ENCODE measurements at regions not wholly inside any gene's neighbourhood (a gene's known extent, or its start where the extent isn't known, plus 50 kb on each side); places are given as distances from the start of the nearest gene placed in this dataset.

DNA sequence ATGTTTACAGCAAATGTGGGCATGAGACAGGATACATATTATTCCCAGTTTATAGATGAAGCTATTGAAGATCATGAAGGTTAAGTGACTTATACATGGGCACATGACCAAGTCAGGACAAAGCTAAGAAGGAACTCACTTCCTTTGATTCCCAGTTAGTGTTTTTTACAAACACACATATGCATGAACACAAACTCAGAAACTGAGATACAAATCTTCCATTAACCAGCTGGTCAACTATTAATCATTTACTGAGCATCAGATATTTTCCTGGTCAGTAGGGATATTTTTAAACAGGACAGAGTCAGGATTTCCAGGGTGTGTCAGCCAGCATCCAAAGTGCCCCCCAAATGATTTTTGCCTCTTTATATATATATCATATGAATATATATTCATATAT is 222.2 kb downstream of the OGFRL1 start:
- H3K9me3 ChIP-seq, result no peaks in the 10 kb centered on the region
- no peak for DNase-seq (ENCODE audit: low spot score in 2 of 2)
- H3K36me3 ChIP-seq, result no peaks in the 10 kb centered on the region
- no peak for TF ChIP-seq POLR2A (IDR thresholded peaks at IDR 0.05)
- TF ChIP-seq, protein P1, sequence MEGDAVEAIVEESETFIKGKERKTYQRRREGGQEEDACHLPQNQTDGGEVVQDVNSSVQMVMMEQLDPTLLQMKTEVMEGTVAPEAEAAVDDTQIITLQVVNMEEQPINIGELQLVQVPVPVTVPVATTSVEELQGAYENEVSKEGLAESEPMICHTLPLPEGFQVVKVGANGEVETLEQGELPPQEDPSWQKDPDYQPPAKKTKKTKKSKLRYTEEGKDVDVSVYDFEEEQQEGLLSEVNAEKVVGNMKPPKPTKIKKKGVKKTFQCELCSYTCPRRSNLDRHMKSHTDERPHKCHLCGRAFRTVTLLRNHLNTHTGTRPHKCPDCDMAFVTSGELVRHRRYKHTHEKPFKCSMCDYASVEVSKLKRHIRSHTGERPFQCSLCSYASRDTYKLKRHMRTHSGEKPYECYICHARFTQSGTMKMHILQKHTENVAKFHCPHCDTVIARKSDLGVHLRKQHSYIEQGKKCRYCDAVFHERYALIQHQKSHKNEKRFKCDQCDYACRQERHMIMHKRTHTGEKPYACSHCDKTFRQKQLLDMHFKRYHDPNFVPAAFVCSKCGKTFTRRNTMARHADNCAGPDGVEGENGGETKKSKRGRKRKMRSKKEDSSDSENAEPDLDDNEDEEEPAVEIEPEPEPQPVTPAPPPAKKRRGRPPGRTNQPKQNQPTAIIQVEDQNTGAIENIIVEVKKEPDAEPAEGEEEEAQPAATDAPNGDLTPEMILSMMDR (IDR thresholded peaks at IDR 0.05), result no peak
- TF ChIP-seq EP300 (IDR thresholded peaks at IDR 0.05), result no peak
- H3K27ac ChIP-seq, result no peak overlapping the region
- H3K27me3 ChIP-seq, result no peaks in the 10 kb centered on the region
- H3K4me3 ChIP-seq, result no peak overlapping the region
- H3K4me1 ChIP-seq, result peaks cover 0 to 14% (median 0%) of the 10 kb centered on the region in 4 donors

DNA sequence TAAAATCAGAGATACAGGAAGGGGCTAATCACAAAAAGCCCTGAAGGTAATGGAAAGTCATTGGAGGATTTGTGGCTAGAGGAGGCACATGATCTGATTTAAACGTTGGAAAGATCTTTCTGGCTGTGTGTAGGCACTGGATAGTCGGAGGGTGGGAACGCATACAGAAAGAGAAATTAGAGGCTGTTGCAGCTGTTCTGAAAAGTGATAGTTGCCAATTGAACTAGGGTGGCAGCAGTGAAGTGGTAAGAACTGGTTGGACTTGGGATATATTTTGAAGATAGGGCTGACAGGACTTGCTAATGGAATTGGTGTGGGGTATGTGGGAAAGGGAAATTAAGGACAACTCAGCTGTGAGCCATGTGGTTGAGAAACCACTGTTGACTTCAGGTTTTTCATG is 223.6 kb downstream of the OGFRL1 start:
- WGBS, 2 donors, result 84 to 85% methylated on average over 3 of the region's 3 CpGs
- TF ChIP-seq EP300 (IDR thresholded peaks at IDR 0.05) (no peak), POLR2A (IDR thresholded peaks at IDR 0.05) (no peak)
- TF ChIP-seq, protein P1 (IDR thresholded peaks at IDR 0.05), result no peak
- Histone ChIP-seq H3K9me3 (no peaks in the 10 kb centered on the region), H3K27ac (no peak overlapping the region), H3K4me3 (no peak overlapping the region), H3K4me1 (peaks cover 0 to 14% (median 0%) of the 10 kb centered on the region in 4 donors), H3K27me3 (no peaks in the 10 kb centered on the region), H3K36me3 (no peaks in the 10 kb centered on the region)
- no peak for DNase-seq (ENCODE audit: low spot score in 2 of 2)

DNA sequence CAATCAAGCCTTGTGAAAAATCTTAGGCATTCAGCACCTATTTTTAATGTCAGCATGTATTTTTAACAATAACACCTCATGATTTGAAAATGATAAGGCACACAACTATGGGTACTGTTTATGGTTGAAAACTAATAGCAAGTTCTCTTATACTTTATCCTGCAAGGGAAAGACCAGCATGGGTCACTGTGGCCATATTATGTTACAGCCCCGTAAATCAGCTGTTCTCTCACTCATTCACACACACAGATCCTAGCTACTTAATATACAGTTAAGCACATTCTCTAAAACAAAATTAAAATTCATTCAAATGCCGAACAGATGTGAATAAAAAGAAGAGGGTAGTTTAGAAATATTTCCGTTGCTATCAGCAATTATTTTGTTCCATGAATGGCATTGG is 224.4 kb downstream of the OGFRL1 start:
- Histone ChIP-seq H3K36me3 (no peaks in the 10 kb centered on the region), H3K27me3 (no peaks in the 10 kb centered on the region), H3K9me3 (no peaks in the 10 kb centered on the region), H3K4me3 (no peak overlapping the region), H3K4me1 (peaks cover 0 to 14% (median 0%) of the 10 kb centered on the region in 4 donors), H3K27ac (no peak overlapping the region)
- DNase-seq (ENCODE audit: low spot score in 2 of 2), result no peak
- 52% methylated on average over 3 of the region's 3 CpGs for WGBS, 2 donors
- TF ChIP-seq POLR2A (IDR thresholded peaks at IDR 0.05) (no peak), EP300 (IDR thresholded peaks at IDR 0.05) (no peak)
- TF ChIP-seq, protein P1 (IDR thresholded peaks at IDR 0.05), result no peak

DNA sequence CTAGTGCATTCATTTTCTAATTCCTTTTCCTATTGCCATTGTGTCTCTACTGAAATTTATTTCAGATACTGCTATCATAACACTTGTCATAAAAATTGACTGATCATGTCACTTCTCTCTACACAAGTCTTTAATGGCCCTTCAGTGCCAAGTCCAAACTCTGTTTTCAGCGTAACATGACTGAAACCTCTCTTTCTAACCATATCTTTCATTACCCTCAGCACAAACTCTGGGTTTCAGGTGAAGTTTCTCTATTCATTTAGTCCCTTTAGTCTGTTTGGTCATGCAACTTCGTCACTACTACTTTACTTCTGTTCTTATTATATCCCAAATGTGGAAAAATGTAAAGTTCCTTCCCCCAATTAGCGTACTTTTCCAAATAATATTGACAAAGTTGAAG is 234.9 kb downstream of the OGFRL1 start:
- H3K4me3 ChIP-seq, result no peak overlapping the region
- no peaks in the 10 kb centered on the region for H3K36me3 ChIP-seq
- H3K9me3 ChIP-seq, result no peaks in the 10 kb centered on the region
- no peak for DNase-seq (ENCODE audit: low spot score in 2 of 2)
- H3K4me1 ChIP-seq, result no peaks in the 10 kb centered on the region
- H3K27ac ChIP-seq, result no peak overlapping the region
- H3K27me3 ChIP-seq, result no peaks in the 10 kb centered on the region
- TF ChIP-seq EP300 (IDR thresholded peaks at IDR 0.05), result no peak
- TF ChIP-seq, protein P1 (IDR thresholded peaks at IDR 0.05), result no peak
- no peak for TF ChIP-seq POLR2A (IDR thresholded peaks at IDR 0.05)
- 93 to 94% methylated on average over 3 of the region's 3 CpGs for WGBS, 2 donors

DNA sequence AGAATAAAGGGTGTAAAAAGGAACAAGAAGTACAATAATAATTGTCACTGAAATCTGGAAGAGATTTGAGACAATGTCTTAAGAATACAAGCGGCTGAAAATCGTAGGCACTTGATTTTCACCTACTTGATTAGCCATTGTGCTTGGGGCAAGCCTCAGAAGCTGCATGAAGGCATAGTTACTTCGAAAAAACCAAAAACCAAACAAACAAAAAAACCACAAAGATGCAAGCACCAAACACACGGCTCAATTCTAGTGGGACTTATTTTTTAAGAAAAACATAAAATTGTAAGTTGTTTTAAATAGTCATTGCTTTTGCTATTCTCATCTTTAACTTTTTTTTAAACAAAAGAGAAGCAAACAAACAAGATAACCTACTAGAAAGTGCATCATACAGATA is 235.6 kb downstream of the OGFRL1 start:
- no peak overlapping the region for H3K4me3 ChIP-seq
- 65 to 68% methylated on average over 4 of the region's 4 CpGs for WGBS, 2 donors

More for the DNA sequence above, 235.6 kb downstream of the OGFRL1 start:
- H3K27me3 ChIP-seq, result no peaks in the 10 kb centered on the region
- H3K9me3 ChIP-seq, result no peaks in the 10 kb centered on the region
- H3K4me1 ChIP-seq, result no peaks in the 10 kb centered on the region
- H3K36me3 ChIP-seq, result no peaks in the 10 kb centered on the region
- no peak overlapping the region for H3K27ac ChIP-seq
- TF ChIP-seq POLR2A (IDR thresholded peaks at IDR 0.05) (no peak), EP300 (IDR thresholded peaks at IDR 0.05) (no peak)
- TF ChIP-seq, protein P1 (IDR thresholded peaks at IDR 0.05), result no peak
- no peak for DNase-seq (ENCODE audit: low spot score in 2 of 2)
